Esophagus squamous epithelium (tissue), 4 donors: ENCODE measurements at regions not wholly inside any gene's neighbourhood (a gene's known extent, or its start where the extent isn't known, plus 50 kb on each side); places are given as distances from the start of the nearest gene placed in this dataset.

ENCODE experiments used
- CTCF ChIP-seq, 6 experiments: fragments of 450-650 bp in 4 of 6; fragments of 200-600 bp in 2 of 6; sonication (generic) in 2 of 6; IDR thresholded peaks; one replicate each; pipeline ENCODE4 v1.5.1; 2016 to 2019; ENCODE audit warnings: antibody characterized with exemption in 6 of 6, mild to moderate bottlenecking in 4 of 6, moderate library complexity in 4 of 6
- POLR2A ChIP-seq, 4 donors: fragments of 450-650 bp; IDR thresholded peaks; one replicate each; pipeline ENCODE4 v1.6.1; 2017; ENCODE audit warnings: antibody characterized with exemption in 4 of 4, mild to moderate bottlenecking in 4 of 4, moderate library complexity in 3 of 4

DNA sequence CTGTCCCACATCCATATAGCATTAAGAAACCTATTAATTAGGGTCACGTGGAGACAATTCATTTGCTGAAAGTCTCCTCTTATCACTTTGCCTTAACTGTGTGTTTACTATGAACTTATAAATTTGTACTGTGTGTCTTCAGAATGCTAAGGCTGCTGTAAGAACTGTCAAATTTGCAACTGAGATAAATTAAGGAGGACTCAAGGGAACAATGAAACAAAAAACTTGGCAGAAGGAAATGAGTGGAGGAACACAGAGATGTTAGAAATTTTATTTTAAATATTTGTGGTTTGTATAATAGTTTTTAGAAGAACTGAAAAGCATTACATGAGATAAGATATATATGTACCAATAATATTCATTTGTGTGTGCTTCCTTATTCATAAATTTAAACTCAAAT lies 1005.3 kb upstream of the SORCS1 start:
- no peak for TF ChIP-seq CTCF (IDR thresholded peaks at IDR 0.05)
- no peak for TF ChIP-seq POLR2A (IDR thresholded peaks at IDR 0.05)
